MM.1S (cell line): ENCODE measurements at regions not wholly inside any gene's neighbourhood (a gene's known extent, or its start where the extent isn't known, plus 50 kb on each side); places are given as distances from the start of the nearest gene placed in this dataset.

Source experiments
- DNase-seq: peaks from one replicate; pipeline ENCODE4 v3.0.0-alpha.2; 2015
- H2AFZ ChIP-seq: fragments of 300-600 bp; sonication (generic); 2 replicates; pipeline ENCODE4 v1.6.0; 2016; ENCODE audit warnings: antibody characterized with exemption, low read length
- H3F3A ChIP-seq: fragments of 300-600 bp; sonication (generic); 2 replicates; pipeline ENCODE4 v1.6.1; 2016; ENCODE audit warnings: mild to moderate bottlenecking, antibody characterized with exemption, low read length, moderate library complexity, mixed read lengths; ENCODE audit not compliant: insufficient read depth
- H3K27ac ChIP-seq: fragments of 300-600 bp; sonication (generic); 2 replicates; pipeline ENCODE4 v1.5.1; 2016; ENCODE audit warnings: mild to moderate bottlenecking, low read length
- H3K27me3 ChIP-seq: fragments of 300-600 bp; sonication (generic); replicated peaks from 2 replicates; pipeline ENCODE4 v1.6.0; 2016; ENCODE audit warnings: low read length; ENCODE audit not compliant: insufficient read depth
- H3K36me3 ChIP-seq: fragments of 300-600 bp; sonication (generic); replicated peaks from 2 replicates; pipeline ENCODE4 v1.6.1; 2016; ENCODE audit warnings: mild to moderate bottlenecking, low read length, mixed read lengths; ENCODE audit not compliant: insufficient read depth
- H3K4me1 ChIP-seq: fragments of 300-600 bp; sonication (generic); 2 replicates; pipeline ENCODE4 v1.6.1; 2016; ENCODE audit warnings: low read length, mixed read lengths
- H3K4me2 ChIP-seq: fragments of 300-600 bp; sonication (generic); 2 replicates; pipeline ENCODE4 v1.6.0; 2016; ENCODE audit warnings: low read depth, low read length
- H3K4me3 ChIP-seq: fragments of 300-600 bp; sonication (generic); 2 replicates; pipeline ENCODE4 v1.5.1; 2016; ENCODE audit warnings: low read length, mixed read lengths
- H3K79me2 ChIP-seq: fragments of 300-600 bp; sonication (generic); 2 replicates; pipeline ENCODE4 v1.6.1; 2016; ENCODE audit warnings: mixed run types, low read length, mixed read lengths
- H3K9ac ChIP-seq: fragments of 300-600 bp; sonication (generic); 2 replicates; pipeline ENCODE4 v1.6.1; 2016; ENCODE audit warnings: low read length, mixed read lengths
- H3K9me2 ChIP-seq: fragments of 300-600 bp; sonication (generic); replicated peaks from 2 replicates; pipeline ENCODE4 v1.6.1; 2016; ENCODE audit warnings: mild to moderate bottlenecking, low read length, mixed read lengths; ENCODE audit not compliant: insufficient read depth
- H3K9me3 ChIP-seq: fragments of 300-600 bp; sonication (generic); replicated peaks from 2 replicates; pipeline ENCODE4 v1.6.1; 2016; ENCODE audit warnings: mild to moderate bottlenecking, low read length, mixed read lengths; ENCODE audit not compliant: insufficient read depth
- H4K20me1 ChIP-seq: fragments of 300-600 bp; sonication (generic); 2 replicates; pipeline ENCODE4 v1.6.1; 2016; ENCODE audit warnings: mild to moderate bottlenecking, low read length, moderate library complexity, mixed read lengths; ENCODE audit not compliant: insufficient read depth
- CTCF ChIP-seq: fragments of 300-600 bp; sonication (generic); IDR thresholded peaks from 2 replicates; pipeline ENCODE4 v1.5.1; 2016; ENCODE audit warnings: antibody characterized with exemption, low read length, mixed read lengths
- EZH2 ChIP-seq: fragments of 300-600 bp; sonication (generic); optimal IDR thresholded peaks from 2 replicates; pipeline ENCODE3; 2017; ENCODE audit warnings: low read depth, mild to moderate bottlenecking, antibody characterized with exemption, low read length, mixed read lengths
- EZH2phosphoT487 ChIP-seq: fragments of 300-600 bp; sonication (generic); IDR thresholded peaks from 2 replicates; pipeline ENCODE4 v1.6.1; 2018; ENCODE audit warnings: antibody characterized with exemption, low read length

- Histone ChIP-seq H2AFZ (no peak overlapping the region), H3K27me3 (no peaks in the 10 kb centered on the region), H3K27ac (no peak overlapping the region), H3K9me3 (no peaks in the 10 kb centered on the region), H3K9me2 (no peaks in the 10 kb centered on the region), H3K36me3 (no peaks in the 10 kb centered on the region), H3K79me2 (no peaks in the 10 kb centered on the region), H3K4me2 (no peak overlapping the region), H3F3A (no peaks in the 10 kb centered on the region), H3K4me3 (no peak overlapping the region), H3K9ac (no peak overlapping the region), H4K20me1 (no peaks in the 10 kb centered on the region), H3K4me1 (no peaks in the 10 kb centered on the region)
- DNase-seq: no peak
- TF ChIP-seq EZH2phosphoT487 (no peak), CTCF (no peak), EZH2 (no peak)
These were observed 189.9 kb upstream of the PIEZO2 start for GRCh38 chr18:11339188-11339775.

- no peaks in the 10 kb centered on the region for H3K4me1 ChIP-seq
- no peak overlapping the region for H2AFZ ChIP-seq
- no peaks in the 10 kb centered on the region for H3F3A ChIP-seq
- no peak for DNase-seq
- H3K9me3 ChIP-seq: no peaks in the 10 kb centered on the region
- no peaks in the 10 kb centered on the region for H4K20me1 ChIP-seq
- H3K4me2 ChIP-seq: no peak overlapping the region
- no peak overlapping the region for H3K4me3 ChIP-seq
- no peaks in the 10 kb centered on the region for H3K27me3 ChIP-seq
- H3K79me2 ChIP-seq: no peaks in the 10 kb centered on the region
- H3K9ac ChIP-seq: no peak overlapping the region
- no peak overlapping the region for H3K27ac ChIP-seq
- H3K36me3 ChIP-seq: no peaks in the 10 kb centered on the region
- no peaks in the 10 kb centered on the region for H3K9me2 ChIP-seq
- TF ChIP-seq EZH2 (no peak), EZH2phosphoT487 (no peak), CTCF (no peak)
These were observed 186.9 kb upstream of the PIEZO2 start for GRCh38 chr18:11336241-11336640.

GRCh38 chr18:11327391-11328009, 178.1 kb upstream of the PIEZO2 start:
- no peak for DNase-seq
- TF ChIP-seq CTCF: no peak
- no peak for TF ChIP-seq EZH2
- no peak for TF ChIP-seq EZH2phosphoT487
- H3K4me2 ChIP-seq: no peak overlapping the region

More at GRCh38 chr18:11327391-11328009, 178.1 kb upstream of the PIEZO2 start:
- H3K79me2 ChIP-seq: no peaks in the 10 kb centered on the region
- no peak overlapping the region for H3K27ac ChIP-seq
- H3K9me3 ChIP-seq: no peaks in the 10 kb centered on the region
- H3K4me3 ChIP-seq: no peak overlapping the region
- no peaks in the 10 kb centered on the region for H3K36me3 ChIP-seq
- no peaks in the 10 kb centered on the region for H3K27me3 ChIP-seq
- no peaks in the 10 kb centered on the region for H3F3A ChIP-seq
- H3K9me2 ChIP-seq: no peaks in the 10 kb centered on the region
- H3K4me1 ChIP-seq: peaks cover 11% of the 10 kb centered on the region
- H2AFZ ChIP-seq: no peak overlapping the region
- H3K9ac ChIP-seq: no peak overlapping the region
- no peaks in the 10 kb centered on the region for H4K20me1 ChIP-seq
